HCT116 (cell line): ENCODE measurements at regions not wholly inside any gene's neighbourhood (a gene's known extent, or its start where the extent isn't known, plus 50 kb on each side); places are given as distances from the start of the nearest gene placed in this dataset.

Source experiments
- ATAC-seq: fragments of 200-7000 bp; cut with Tn5 transposase; 2 replicates; pipeline ENCODE4 v1.9.1; 2020; ENCODE audit warnings: mild to moderate bottlenecking, moderate library complexity
- BruUV-seq: library from RNA; stranded (reverse); fragments of 400-500 nt; replicated peaks from 2 replicates; lab custom pipeline; 2021; lab: Mats Ljungman, UMichigan
- CTCF ChIA-PET: fragments of 300-600 bp; sonication (Branson Sonifier 250); formaldehyde crosslinking; loops from one replicate; lab custom pipeline; 2021; ENCODE audit warnings: antibody characterized with exemption; lab: Charles Lee
- POLR2A ChIA-PET: fragments of 300-600, 350-600 bp; sonication (Branson Sonifier 250); formaldehyde crosslinking; loops from one replicate; lab custom pipeline; 2021; ENCODE audit warnings: antibody characterized with exemption; lab: Charles Lee
- RAD21 ChIA-PET, 2 experiments: fragments of 300-600 bp; sonication (Branson Sonifier 250); formaldehyde crosslinking; loops; one replicate each; lab custom pipeline; 2023; ENCODE audit warnings: low total read pairs in 2 of 2; ENCODE audit not compliant: uncharacterized antibody in 2 of 2, unreplicated experiment in 2 of 2, low non-redundant PET in 1 of 2; lab: Charles Lee
- DNase-seq: peaks from one replicate; pipeline ENCODE4 v3.0.0-alpha.2; 2010; ENCODE audit warnings: low read depth, low spot score
- H2AFZ ChIP-seq: fragments of 200-600 bp; shearing (Covaris generic), sonication (generic); 2 replicates; pipeline ENCODE4 v1.6.1; 2017; ENCODE audit warnings: low read depth, mixed run types, mixed read lengths, antibody characterized with exemption, low read length; ENCODE audit not compliant: poor library complexity, severe bottlenecking
- H3K27ac ChIP-seq: 2 replicates; pipeline ENCODE4 v1.5.1; 2012; ENCODE audit warnings: low read depth, low read length
- H3K27me3 ChIP-seq: fragments of 200-600 bp; sonication (generic); 2 replicates; pipeline ENCODE4 v1.6.1; 2016; ENCODE audit warnings: mixed run types, low read length, mixed read lengths; ENCODE audit not compliant: insufficient read depth
- H3K36me3 ChIP-seq, 2 experiments: fragments of 200-500 bp in 1 of 2; fragments of 200-600 bp in 1 of 2; sonication (Bioruptor generic) in 1 of 2; sonication (generic) in 1 of 2; 2 replicates each; pipeline versions ENCODE4 v1.5.1 to v1.6.1; 2014 to 2016; ENCODE audit warnings: low read length in 2 of 2, inconsistent platforms in 1 of 2, mixed read lengths in 1 of 2, mixed run types in 1 of 2; ENCODE audit not compliant: insufficient read depth in 2 of 2, control insufficient read depth in 1 of 2
- H3K4me1 ChIP-seq, 2 experiments: fragments of 200-600 bp in 1 of 2; sonication (generic) in 1 of 2; 2 replicates each; pipeline versions ENCODE4 v1.5.1 to v1.6.1; 2012 to 2017; ENCODE audit warnings: low read length in 2 of 2, inconsistent platforms in 1 of 2, mild to moderate bottlenecking in 1 of 2, mixed read lengths in 1 of 2, mixed run types in 1 of 2, moderate library complexity in 1 of 2; ENCODE audit not compliant: insufficient read depth in 2 of 2, control insufficient read depth in 1 of 2
- H3K4me2 ChIP-seq: fragments of 200-600 bp; sonication (generic); 2 replicates; pipeline ENCODE4 v1.6.1; 2017; ENCODE audit warnings: mixed run types, low read length, mixed read lengths
- H3K4me3 ChIP-seq, 2 experiments: fragments of 200-600 bp in 1 of 2; sonication (generic) in 1 of 2; replicated peaks in 1 of 2; 2 replicates each; pipeline ENCODE4 v1.5.1; 2011 to 2016; ENCODE audit warnings: low read length in 2 of 2, control low read depth in 1 of 2, low read depth in 1 of 2, mild to moderate bottlenecking in 1 of 2, mixed read lengths in 1 of 2, mixed run types in 1 of 2
- H3K79me2 ChIP-seq: fragments of 200-600 bp; sonication (generic); 2 replicates; pipeline ENCODE4 v1.6.1; 2017; ENCODE audit warnings: mild to moderate bottlenecking, mixed run types, low read length, moderate library complexity, mixed read lengths; ENCODE audit not compliant: insufficient read depth
- H3K9ac ChIP-seq: fragments of 200-600 bp; sonication (generic); 2 replicates; pipeline ENCODE4 v1.6.1; 2016; ENCODE audit warnings: low read length, mixed read lengths
- H3K9me2 ChIP-seq: fragments of 200-600 bp; sonication (generic), shearing (Covaris generic); 2 replicates; pipeline ENCODE4 v1.6.1; 2017; ENCODE audit warnings: mixed run types, mild to moderate bottlenecking, moderate library complexity; ENCODE audit not compliant: insufficient read depth
- H3K9me3 ChIP-seq, 2 experiments: fragments of 200-500 bp in 1 of 2; fragments of 200-600 bp in 1 of 2; sonication (Bioruptor generic) in 1 of 2; sonication (generic) in 1 of 2; 2 replicates each; pipeline ENCODE4 v1.6.1; 2014 to 2017; ENCODE audit warnings: low read length in 2 of 2, mixed read lengths in 2 of 2, inconsistent platforms in 1 of 2, low read depth in 1 of 2, mild to moderate bottlenecking in 1 of 2, mixed run types in 1 of 2, moderate library complexity in 1 of 2; ENCODE audit not compliant: control insufficient read depth in 1 of 2, insufficient read depth in 1 of 2
- H4K20me1 ChIP-seq: fragments of 200-600 bp; sonication (generic), shearing (Covaris generic); 2 replicates; pipeline ENCODE4 v1.6.1; 2017; ENCODE audit warnings: mixed run types, mild to moderate bottlenecking, moderate library complexity; ENCODE audit not compliant: insufficient read depth
- ATF3 ChIP-seq: IDR thresholded peaks from 2 replicates; pipeline ENCODE4 v1.6.1; 2012
- CEBPB ChIP-seq: IDR thresholded peaks from 2 replicates; pipeline ENCODE4 v1.6.1; 2012; ENCODE audit warnings: low read depth
- CTCF ChIP-seq, 3 experiments: fragments of 200-600 bp in 1 of 3; sonication (generic) in 1 of 3; IDR thresholded peaks in 2 of 3; conservative IDR thresholded peaks in 1 of 3; 2 replicates each; pipeline ENCODE4 v1.5.1; 2012 to 2017; ENCODE audit warnings: low read depth in 2 of 3, low read length in 2 of 3, antibody characterized with exemption in 1 of 3, borderline replicate concordance in 1 of 3, control low read depth in 1 of 3, mild to moderate bottlenecking in 1 of 3, mixed read lengths in 1 of 3, mixed run types in 1 of 3, moderate library complexity in 1 of 3; ENCODE audit not compliant: insufficient read depth in 1 of 3
- EGR1 ChIP-seq: IDR thresholded peaks from 2 replicates; pipeline ENCODE4 v1.6.1; 2012; ENCODE audit warnings: low read depth
- ELF1 ChIP-seq: IDR thresholded peaks from 2 replicates; pipeline ENCODE4 v1.6.1; 2012; ENCODE audit warnings: low read depth, borderline replicate concordance
- FOSL1 ChIP-seq: IDR thresholded peaks from 2 replicates; pipeline ENCODE4 v1.6.1; 2012; ENCODE audit warnings: low read depth
- MAX ChIP-seq: IDR thresholded peaks from 2 replicates; pipeline ENCODE4 v1.6.1; 2012
- POLR2AphosphoS5 ChIP-seq: IDR thresholded peaks from 2 replicates; pipeline ENCODE4 v1.6.1; 2011; ENCODE audit warnings: mild to moderate bottlenecking, low read depth, low read length, moderate library complexity
- RAD21 ChIP-seq: IDR thresholded peaks from 2 replicates; pipeline ENCODE4 v1.6.1; 2012; ENCODE audit warnings: low read depth, mild to moderate bottlenecking
- REST ChIP-seq: IDR thresholded peaks from 2 replicates; pipeline ENCODE4 v1.6.1; 2012; ENCODE audit warnings: low read depth
- SIN3A ChIP-seq: IDR thresholded peaks from 2 replicates; pipeline ENCODE4 v1.6.1; 2012; ENCODE audit warnings: low read depth
- SP1 ChIP-seq: IDR thresholded peaks from 2 replicates; pipeline ENCODE4 v1.6.1; 2012; ENCODE audit warnings: low read depth
- SRF ChIP-seq: IDR thresholded peaks from 2 replicates; pipeline ENCODE4 v1.6.1; 2012; ENCODE audit warnings: low read depth
- TCF7L2 ChIP-seq: IDR thresholded peaks from 2 replicates; pipeline ENCODE4 v1.7.0; 2011; ENCODE audit warnings: borderline replicate concordance, inconsistent platforms; ENCODE audit not compliant: insufficient read depth, insufficient read length; ENCODE audit errors: extremely low read depth
- ZBTB33 ChIP-seq: IDR thresholded peaks from 2 replicates; pipeline ENCODE4 v1.6.1; 2011; ENCODE audit warnings: mild to moderate bottlenecking, low read length, moderate library complexity; ENCODE audit not compliant: insufficient replicate concordance; ENCODE audit errors: extremely low read depth
- ZFX ChIP-seq: fragments of 450-650 bp; IDR thresholded peaks from 2 replicates; pipeline ENCODE4 v1.6.1; 2017
- ZNF274 ChIP-seq: fragments of 200-500 bp; sonication (Bioruptor generic); IDR thresholded peaks from 2 replicates; pipeline ENCODE4 v1.6.1; 2014; ENCODE audit warnings: mild to moderate bottlenecking, low read depth, low read length, inconsistent platforms
- intact Hi-C: fragments of 100-400 bp; cut with micrococcal nuclease; formaldehyde crosslinking; loops from 2 replicates; pipeline ENCODE4 v1.10.0; 2022

GRCh38 chr14:29348504-29348903 lies 579.1 kb downstream of the PRKD1 start:
- no peak overlapping the region for H2AFZ ChIP-seq
- H3K79me2 ChIP-seq = no peaks in the 10 kb centered on the region
- no peaks in the 10 kb centered on the region for H4K20me1 ChIP-seq
- H3K4me2 ChIP-seq = no peak overlapping the region
- no peak overlapping the region for H3K4me3 ChIP-seq
- H3K9me3 ChIP-seq = peaks cover 3 to 16% of the 10 kb centered on the region in 2 experiments; a peak in 2 of 4 replicates
- ChIA-PET RAD21 (no interaction called here), CTCF (no interaction called here), POLR2A (no interaction called here)
- no peaks in the 10 kb centered on the region for H3K27me3 ChIP-seq
- BruUV-seq = no TSS peak
- H3K36me3 ChIP-seq = no peaks in the 10 kb centered on the region
- DNase-seq = no peak
- TF ChIP-seq CTCF (IDR thresholded peaks at IDR 0.05 in 2 of 3, conservative IDR thresholded peaks at IDR 0.05 in 1 of 3; ENCODE audit: borderline replicate concordance in 1 of 3, insufficient read depth in 1 of 3, low read depth in 2 of 3, low read length in 2 of 3) (no peak), SRF (no peak), EGR1 (no peak), MAX (no peak), RAD21 (no peak), CEBPB (no peak), SP1 (no peak), ZFX (no peak), ZNF274 (no peak), ATF3 (no peak), ZBTB33 (no peak), TCF7L2 (no peak), REST (no peak), FOSL1 (no peak), ELF1 (no peak), POLR2AphosphoS5 (no peak), SIN3A (no peak)
- H3K9me2 ChIP-seq = no peaks in the 10 kb centered on the region
- H3K4me1 ChIP-seq = no peaks in the 10 kb centered on the region
- no peak overlapping the region for H3K9ac ChIP-seq
- no peak overlapping the region for H3K27ac ChIP-seq
- intact Hi-C loops = no loop called here
- ATAC-seq = no peak
